ENCODE measurements at regions not wholly inside any gene's neighbourhood (a gene's known extent, or its start where the extent isn't known, plus 50 kb on each side); places are given as distances from the start of the nearest gene placed in this dataset.
A peak's percentile ranks its signal among the peaks of the same experiment; 100 is the strongest.
"Not testable (repeated sequence)": the region's sequence is repeated elsewhere in the genome, so short reads cannot be mapped to it uniquely, and the experiment has no call there.

DNA sequence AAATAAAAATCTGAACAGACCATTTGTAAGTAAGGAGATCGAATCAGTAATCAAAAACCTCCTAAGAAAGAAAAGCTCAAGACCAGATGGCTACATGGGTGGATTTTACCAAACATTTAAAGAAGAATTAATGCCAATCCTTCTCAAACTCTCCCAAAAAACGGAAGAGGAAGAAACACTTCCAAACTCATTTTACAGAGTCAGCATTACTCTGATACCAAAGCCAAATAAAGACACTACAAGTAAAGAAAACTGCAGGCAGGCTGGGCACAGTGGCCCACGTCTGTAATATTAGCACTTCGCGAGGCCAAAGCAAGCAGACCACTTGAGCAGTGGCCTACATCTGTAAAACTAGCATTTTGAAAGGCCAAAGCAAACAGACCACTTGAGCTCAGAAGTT is 159.8 kb downstream of the DPY19L2 start:
- no peak for DNase-seq (ENCODE audit: low read depth, low spot score)
- in situ Hi-C loops (cut with HindIII; ENCODE audit: low pct_unique_long_range_greater_than_20kb, low sequenced_read_pairs) = no loop called here

DNA sequence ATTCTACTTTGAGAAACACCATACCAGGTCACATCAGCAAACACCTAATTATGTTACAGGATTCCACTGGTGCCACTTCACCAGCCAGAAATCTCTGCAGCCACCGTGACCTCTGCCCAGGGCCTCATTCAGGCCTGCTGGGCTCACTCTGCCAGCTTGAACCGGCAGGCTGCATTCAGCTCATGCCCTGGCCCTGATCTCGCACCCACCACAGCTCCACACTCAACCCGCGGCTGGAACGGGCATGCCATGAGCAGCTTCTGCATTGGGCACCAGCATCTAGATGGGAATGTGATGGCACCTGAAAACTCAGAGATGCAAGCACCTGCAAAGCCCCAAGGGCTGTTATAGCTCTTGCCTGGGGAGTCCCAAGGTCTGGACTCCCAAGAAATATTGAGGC is 168.7 kb downstream of the DPY19L2 start:
- in situ Hi-C loops (cut with HindIII; ENCODE audit: low pct_unique_long_range_greater_than_20kb, low sequenced_read_pairs) = no loop called here

DNA sequence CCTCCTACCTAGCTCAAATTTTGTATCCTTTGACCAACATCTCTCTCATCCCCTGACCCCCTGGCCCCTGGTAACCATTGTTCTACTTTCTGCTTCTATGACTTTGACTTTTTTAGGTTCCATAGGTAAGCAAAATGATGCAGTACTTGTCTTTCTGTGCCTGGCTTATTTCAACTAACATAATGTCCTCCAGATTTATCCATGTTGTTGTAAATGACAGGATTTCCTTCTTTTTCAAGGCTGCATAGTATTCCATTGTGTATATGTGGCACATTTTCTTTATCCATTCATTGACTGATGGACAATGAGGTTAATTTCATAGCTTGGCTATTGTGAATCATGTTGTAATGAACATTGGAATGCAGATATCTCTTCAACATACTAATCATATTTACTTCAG is 170.1 kb downstream of the DPY19L2 start:
- in situ Hi-C loops (cut with HindIII; ENCODE audit: low pct_unique_long_range_greater_than_20kb, low sequenced_read_pairs) = no loop called here
- no peak for DNase-seq (ENCODE audit: low read depth, low spot score)

More for the DNA sequence above, 168.7 kb downstream of the DPY19L2 start:
- no peak for DNase-seq (ENCODE audit: low read depth, low spot score)

DNA sequence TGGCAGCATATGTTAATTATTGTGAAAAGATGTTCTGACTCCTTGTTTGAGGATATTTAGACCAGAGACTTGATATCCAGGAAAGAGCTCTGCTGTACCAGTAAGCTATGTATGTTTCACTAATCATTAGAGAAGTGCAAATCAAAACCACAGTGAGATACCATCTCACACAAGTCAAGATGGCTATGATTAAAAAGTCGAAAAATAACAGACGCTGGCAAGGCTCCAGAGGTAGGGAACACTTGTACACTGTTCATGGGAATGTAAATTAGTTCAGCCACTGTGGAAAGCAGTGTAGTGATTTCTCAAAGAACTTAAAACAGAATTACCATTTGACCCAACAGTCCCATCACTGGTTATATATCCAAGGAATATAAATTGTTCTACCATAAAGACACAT is 171.6 kb downstream of the DPY19L2 start:
- in situ Hi-C loops (cut with HindIII; ENCODE audit: low pct_unique_long_range_greater_than_20kb, low sequenced_read_pairs) = no loop called here
- DNase-seq (ENCODE audit: low read depth, low spot score) = no peak

DNA sequence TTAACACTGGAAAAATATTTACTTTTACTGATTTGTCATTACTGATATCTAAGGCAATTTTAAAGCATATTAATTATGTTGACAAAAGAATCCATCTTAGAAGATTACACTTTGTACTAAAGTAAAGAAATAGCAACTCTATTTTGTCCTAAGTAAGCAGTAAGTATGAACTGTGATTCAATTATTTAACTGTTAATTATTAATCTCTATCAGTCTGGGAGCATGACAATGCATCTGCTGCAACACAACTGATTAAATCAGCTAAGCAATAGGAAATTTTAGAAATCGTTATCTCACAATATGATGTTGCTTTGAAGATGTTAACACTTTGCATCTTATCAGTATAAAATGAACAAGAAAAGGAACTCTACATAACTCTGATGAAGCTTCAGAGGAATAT is 172.3 kb downstream of the DPY19L2 start:
- no peak for DNase-seq (ENCODE audit: low read depth, low spot score)
- in situ Hi-C loops (cut with HindIII; ENCODE audit: low pct_unique_long_range_greater_than_20kb, low sequenced_read_pairs) = no loop called here

DNA sequence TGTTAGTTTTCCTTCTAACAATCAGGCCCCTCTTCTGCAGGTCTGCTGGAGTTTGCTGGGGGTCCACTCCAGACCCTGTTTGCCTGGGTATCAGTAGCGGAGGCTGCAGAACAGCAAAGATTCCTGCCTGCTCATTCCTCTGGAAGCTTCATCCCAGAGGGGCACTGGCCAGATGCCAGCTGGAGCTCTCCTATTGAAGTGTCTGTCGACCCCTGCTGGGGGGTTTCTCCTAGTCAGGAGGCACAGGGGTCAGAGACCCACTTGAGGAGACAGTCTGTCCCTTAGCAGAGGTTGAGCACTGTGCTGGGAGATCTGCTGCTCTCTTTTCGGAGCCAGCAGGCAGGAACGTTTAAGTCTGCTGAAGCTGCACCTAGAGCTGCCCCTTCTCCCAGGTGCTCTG is 174.9 kb downstream of the DPY19L2 start:
- DNase-seq (ENCODE audit: low read depth, low spot score) = peak; percentile 9
- in situ Hi-C loops (cut with HindIII; ENCODE audit: low pct_unique_long_range_greater_than_20kb, low sequenced_read_pairs) = not testable (repeated sequence)

DNA sequence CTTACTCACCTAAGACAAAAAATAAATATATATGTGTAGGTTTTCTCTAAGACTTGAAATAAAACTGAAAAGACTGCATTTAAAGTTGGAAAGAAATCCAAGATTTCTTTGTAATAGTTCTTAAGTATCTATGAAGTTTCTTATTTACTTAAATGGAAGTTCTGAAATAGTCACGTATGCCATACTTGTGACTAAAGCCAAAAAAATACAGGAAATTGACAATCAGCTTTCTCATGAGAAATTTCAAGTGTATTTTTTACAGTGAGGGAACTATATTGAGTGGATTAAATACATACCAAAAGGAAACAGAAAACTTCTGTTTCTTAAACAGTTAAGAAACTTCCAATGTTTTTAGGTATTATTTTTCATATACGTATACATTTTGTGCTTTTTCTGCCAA is 188.1 kb downstream of the DPY19L2 start:
- DNase-seq (ENCODE audit: low read depth, low spot score) = no peak
- in situ Hi-C loops (cut with HindIII; ENCODE audit: low pct_unique_long_range_greater_than_20kb, low sequenced_read_pairs) = no loop called here

DNA sequence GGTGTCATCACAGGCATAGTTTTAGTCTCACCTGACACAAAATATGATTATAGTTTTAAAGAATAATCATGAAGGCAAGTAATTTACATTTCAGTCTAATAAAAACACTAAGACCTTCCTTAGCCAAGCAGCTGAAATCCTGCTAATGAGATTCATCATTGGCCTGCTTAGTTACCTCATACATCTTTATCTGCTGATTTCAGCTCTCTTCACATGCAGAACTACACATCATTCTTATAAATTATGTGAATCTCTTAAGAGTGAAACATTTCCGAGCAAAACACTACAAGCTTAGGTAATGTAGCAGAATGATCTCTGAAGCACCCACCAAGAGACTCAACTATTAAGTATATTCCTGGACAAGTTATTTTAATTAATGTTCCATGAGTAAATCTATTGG is 198.1 kb downstream of the DPY19L2 start:
- in situ Hi-C loops (cut with HindIII; ENCODE audit: low pct_unique_long_range_greater_than_20kb, low sequenced_read_pairs) = no loop called here
- no peak for DNase-seq (ENCODE audit: low read depth, low spot score)

DNA sequence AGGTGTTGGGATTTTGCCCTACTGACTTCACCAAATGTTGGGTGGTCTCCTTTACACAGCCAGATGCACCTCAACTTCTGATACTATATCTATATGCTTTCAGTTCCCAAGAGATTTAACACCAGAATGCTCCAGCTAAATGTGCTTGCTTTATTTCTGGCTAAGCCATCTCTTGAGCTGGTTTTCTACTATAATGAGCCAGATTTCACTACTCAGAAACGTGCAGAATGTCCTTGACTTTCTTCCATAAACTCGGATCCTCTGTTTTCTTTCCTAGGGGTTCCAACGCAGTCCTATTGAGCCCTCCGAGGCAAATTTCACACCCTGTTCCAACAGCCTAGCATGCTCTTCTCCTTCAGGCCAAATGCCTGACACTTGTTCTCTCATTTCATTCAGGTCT is 200.3 kb downstream of the DPY19L2 start:
- DNase-seq (ENCODE audit: low read depth, low spot score) = no peak
- in situ Hi-C loops (cut with HindIII; ENCODE audit: low pct_unique_long_range_greater_than_20kb, low sequenced_read_pairs) = no loop called here

DNA sequence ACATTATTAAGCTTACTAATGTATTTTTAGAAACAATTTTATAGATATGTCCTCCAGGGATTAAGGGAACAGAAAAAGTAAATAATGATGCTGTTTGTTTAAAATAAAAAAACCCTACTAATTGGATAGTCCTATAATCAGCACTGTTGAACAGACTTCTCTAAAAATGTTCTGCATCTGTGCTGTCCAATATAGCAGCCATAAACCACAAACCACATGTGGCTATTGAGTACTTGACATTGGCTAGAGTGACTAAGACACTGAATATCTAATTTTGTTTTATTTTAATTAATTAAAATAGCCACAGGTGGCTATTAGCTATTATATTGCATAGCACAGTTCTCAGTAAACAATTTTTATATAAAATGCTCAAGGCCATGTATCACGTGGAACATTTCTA is 210.4 kb downstream of the DPY19L2 start:
- no peak for DNase-seq (ENCODE audit: low read depth, low spot score)
- in situ Hi-C loops (cut with HindIII; ENCODE audit: low pct_unique_long_range_greater_than_20kb, low sequenced_read_pairs) = no loop called here

DNA sequence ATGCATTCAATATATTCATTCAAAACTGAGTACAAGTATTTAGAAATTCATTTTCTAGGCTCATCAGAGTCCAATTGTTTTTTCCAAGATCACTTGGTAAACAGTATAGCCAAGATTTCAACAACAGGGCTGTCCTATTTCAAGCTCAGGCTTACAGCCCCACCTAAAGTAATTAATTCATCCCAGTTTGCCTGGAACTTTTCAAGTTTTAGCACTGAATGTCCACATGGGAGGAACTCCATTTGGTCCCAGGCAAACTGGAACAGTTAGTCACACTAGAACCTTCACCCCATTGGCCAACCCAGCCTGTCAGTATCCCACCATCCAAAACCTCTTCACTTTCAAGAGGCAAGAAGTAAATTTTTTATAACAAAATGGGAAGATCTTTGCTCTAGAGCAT is 210.9 kb downstream of the DPY19L2 start:
- no peak for DNase-seq (ENCODE audit: low read depth, low spot score)
- in situ Hi-C loops (cut with HindIII; ENCODE audit: low pct_unique_long_range_greater_than_20kb, low sequenced_read_pairs) = no loop called here

DNA sequence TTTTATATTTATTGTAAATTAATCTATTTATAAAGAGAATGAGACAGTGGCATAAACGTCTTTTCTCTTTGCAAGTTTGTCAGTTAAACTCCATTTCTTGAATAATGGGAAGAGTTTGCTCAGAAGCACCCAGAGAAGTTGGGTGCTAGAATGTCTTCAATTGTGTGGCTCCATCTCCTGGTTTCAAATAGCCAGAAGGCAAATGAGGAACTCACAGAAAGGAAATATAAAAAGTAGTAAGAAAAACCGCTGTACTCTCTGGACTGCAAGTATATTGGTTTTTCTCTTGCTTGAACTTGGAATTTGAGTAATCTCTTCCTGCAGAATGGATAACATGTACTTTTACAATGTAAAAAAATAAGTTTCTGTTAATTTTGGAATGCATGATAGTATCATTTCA is 217.5 kb downstream of the DPY19L2 start:
- in situ Hi-C loops (cut with HindIII; ENCODE audit: low pct_unique_long_range_greater_than_20kb, low sequenced_read_pairs) = no loop called here
- no peak for DNase-seq (ENCODE audit: low read depth, low spot score)

DNA sequence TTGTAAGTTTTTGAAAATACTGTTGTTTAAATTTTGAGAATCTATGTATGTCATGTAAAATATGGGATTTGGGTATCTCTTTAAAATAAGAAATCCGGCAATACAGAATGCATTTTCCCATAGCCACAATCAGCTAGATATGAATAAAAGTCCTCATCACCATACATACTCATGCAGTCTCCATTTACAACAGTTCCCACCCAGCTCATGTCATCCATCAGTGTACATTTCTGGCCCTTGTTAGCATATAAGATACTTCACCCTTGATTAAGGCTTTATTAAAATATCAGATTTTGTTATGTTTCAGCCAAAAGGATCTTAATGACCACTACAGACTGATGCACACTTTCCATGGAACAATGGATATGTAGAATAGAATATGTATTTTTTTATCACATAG is 218.0 kb downstream of the DPY19L2 start:
- in situ Hi-C loops (cut with HindIII; ENCODE audit: low pct_unique_long_range_greater_than_20kb, low sequenced_read_pairs) = no loop called here
- DNase-seq (ENCODE audit: low read depth, low spot score) = no peak

DNA sequence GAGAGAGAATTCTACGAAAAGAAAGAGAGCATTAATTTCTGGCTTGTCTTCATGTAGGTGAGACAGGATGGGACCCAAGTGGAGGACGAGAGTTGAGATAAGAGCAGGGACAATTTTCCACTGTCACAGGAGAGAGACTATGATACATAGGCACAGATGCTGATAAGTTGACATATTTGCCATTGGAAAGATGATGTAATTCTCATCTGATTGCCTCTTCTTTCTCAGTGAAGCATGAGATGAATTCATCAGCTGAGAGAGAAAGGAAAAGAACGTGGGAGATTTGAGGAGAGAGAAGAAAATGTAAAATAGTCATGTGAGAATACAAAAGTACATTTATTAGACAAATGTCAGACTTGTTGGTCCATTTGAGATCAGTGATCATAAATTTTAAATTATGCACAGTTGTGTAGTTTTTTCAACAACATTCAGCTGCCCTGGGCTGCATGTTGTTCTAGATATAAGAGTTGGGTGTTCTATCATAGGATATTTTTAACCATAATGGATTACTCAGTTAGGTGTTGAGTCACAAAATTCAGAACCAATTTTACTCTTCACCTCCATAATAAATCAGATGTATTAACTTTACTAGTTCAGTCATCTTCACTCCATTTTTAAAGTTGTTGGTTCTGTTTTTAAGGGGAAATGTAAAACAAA is 222.9 kb downstream of the DPY19L2 start:
- in situ Hi-C loops (cut with HindIII; ENCODE audit: low pct_unique_long_range_greater_than_20kb, low sequenced_read_pairs) = no loop called here

DNA sequence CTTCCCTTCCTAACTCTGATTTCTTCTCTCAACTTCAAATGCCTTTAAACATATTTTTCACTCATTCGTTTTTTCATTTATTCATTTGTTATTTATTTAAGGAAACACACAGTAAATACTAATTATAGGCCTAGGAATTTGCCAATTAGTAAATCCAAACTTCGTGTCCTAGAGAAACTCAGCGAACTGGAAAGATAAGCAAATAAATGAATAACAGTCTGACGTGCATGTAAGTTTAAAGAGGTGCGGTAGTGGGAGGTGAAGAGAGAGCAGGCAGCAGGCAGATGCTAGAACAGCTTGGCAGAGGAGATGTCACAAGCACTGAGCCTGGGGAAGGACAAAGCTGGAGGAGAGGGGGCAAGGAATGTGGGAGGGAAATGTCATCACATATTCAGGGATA is 228.2 kb downstream of the DPY19L2 start:
- no peak for DNase-seq (ENCODE audit: low read depth, low spot score)
- in situ Hi-C loops (cut with HindIII; ENCODE audit: low pct_unique_long_range_greater_than_20kb, low sequenced_read_pairs) = no loop called here

More for the DNA sequence above, 222.9 kb downstream of the DPY19L2 start:
- DNase-seq (ENCODE audit: low read depth, low spot score) = no peak

DNA sequence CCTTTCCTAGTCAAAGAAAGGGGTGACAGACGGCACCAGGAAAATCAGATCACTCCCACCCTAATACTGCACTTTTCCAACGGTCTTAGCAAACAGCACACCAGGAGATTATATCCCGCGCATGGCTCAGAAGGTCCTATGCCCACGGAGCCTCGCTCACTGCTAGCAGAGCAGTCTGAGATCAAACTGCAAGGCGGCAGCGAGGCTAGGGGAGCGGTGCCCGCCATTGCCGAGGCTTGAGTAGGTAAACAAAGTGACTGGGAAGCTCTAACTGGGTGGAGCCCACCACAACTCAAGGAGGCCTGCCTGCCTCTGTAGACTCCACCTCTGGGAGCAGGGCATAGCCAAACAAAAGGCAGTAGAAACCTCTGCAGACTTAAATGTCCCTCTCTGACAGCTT is 233.9 kb downstream of the DPY19L2 start:
- in situ Hi-C loops (cut with HindIII; ENCODE audit: low pct_unique_long_range_greater_than_20kb, low sequenced_read_pairs) = not testable (repeated sequence)

DNA sequence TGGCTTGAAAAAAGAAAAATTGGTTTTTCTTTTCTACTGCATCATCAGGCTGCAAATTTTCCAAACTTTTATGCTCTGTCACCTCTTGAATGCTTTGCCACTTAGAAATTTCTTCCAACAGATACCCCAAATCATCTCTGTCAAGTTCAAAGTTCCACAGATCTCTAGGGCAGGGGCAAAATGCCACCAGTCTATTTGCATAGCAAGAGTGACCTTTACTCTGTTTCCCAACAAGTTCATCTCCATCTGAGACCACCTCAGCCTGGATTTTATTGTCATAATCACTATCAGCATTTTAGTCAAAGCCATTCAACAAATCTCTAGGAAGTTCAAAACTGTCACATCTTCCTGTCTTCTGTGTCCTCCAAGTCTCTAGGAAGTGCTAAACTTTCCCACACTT is 240.3 kb downstream of the DPY19L2 start:
- in situ Hi-C loops (cut with HindIII; ENCODE audit: low pct_unique_long_range_greater_than_20kb, low sequenced_read_pairs) = not testable (repeated sequence)

More for the DNA sequence above, 233.9 kb downstream of the DPY19L2 start:
- DNase-seq (ENCODE audit: low read depth, low spot score) = not testable (repeated sequence)

DNA sequence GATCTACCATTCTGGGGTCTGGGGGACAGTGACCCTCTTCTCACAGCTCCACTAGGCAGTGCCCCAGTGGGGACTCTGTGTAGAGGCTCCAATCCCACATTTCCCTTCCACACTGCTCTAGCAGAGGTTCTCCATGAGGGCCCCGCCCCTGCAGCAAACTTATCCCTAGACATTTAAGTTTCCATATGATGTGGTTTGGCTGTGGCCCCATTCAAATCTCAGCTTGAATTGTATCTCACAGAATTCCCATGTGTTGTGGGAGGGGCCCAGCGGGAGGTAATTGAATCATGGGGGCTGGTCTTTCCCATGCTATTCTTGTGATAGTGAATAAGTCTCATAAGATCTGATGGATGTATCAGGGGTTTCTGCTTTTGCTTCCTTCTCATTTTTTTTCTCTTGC is 241.3 kb downstream of the DPY19L2 start:
- DNase-seq (ENCODE audit: low read depth, low spot score) = peak; percentile 37
- in situ Hi-C loops (cut with HindIII; ENCODE audit: low pct_unique_long_range_greater_than_20kb, low sequenced_read_pairs) = not testable (repeated sequence)

More for the DNA sequence above, 240.3 kb downstream of the DPY19L2 start:
- DNase-seq (ENCODE audit: low read depth, low spot score) = not testable (repeated sequence)

DNA sequence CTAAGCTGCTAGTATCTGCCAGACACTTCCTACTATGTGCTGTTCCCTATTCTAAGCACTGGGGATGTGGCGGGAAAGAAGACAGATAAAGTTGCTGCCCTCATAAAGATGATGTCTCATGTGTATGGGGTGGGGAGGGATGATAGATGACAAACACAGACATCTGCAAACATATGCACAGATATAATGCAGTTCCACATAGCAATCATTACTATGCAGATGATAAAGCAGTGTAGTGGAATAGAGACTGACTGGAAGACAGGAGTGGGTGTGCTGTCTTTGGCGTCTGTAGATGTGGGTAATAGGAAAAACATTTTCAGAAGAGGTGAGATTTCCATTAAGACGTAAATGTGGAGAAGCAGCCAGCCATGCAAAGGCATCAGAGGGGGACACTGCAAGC is 243.6 kb downstream of the DPY19L2 start:
- no peak for DNase-seq (ENCODE audit: low read depth, low spot score)
- in situ Hi-C loops (cut with HindIII; ENCODE audit: low pct_unique_long_range_greater_than_20kb, low sequenced_read_pairs) = loop anchor here (25.0 kb wide), 1 partner anchor 388 kb away; no protein-coding TSS in a partner anchor

DNA sequence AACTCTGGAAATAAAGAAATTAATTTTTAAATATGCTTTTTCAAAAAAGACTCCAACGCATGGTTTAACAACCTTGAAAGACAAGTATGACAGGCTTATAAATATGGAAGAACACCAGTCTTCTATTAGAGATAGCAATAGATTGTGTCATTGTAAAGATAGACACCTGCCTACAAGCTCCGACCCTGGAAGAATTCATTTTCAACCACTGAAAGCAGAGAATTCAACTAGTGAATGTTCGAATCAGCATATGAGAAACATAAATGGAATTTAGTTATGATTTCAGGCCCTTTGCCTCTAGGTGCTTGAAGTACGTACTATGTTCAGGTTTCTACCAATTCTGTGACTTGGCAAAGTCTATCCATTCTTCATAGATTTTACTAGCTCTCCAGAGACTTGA is 244.5 kb downstream of the DPY19L2 start:
- in situ Hi-C loops (cut with HindIII; ENCODE audit: low pct_unique_long_range_greater_than_20kb, low sequenced_read_pairs) = loop anchor here (25.0 kb wide), 1 partner anchor 388 kb away; no protein-coding TSS in a partner anchor
- DNase-seq (ENCODE audit: low read depth, low spot score) = no peak

All from SK-MEL-5 (cell line).